ENCODE measurements at regions not wholly inside any gene's neighbourhood (a gene's known extent, or its start where the extent isn't known, plus 50 kb on each side); places are given as distances from the start of the nearest gene placed in this dataset.

GRCh38 chr14:28596391-28596790, 170.2 kb upstream of the FOXG1 start:
- H3F3A ChIP-seq (ENCODE audit: control insufficient read depth, insufficient read depth): no peaks in the 10 kb centered on the region
- TF ChIP-seq EZH2phosphoT487 (IDR thresholded peaks at IDR 0.05; ENCODE audit: borderline replicate concordance, low read length) (no peak), CTCF (IDR thresholded peaks at IDR 0.05; ENCODE audit: low read depth, low read length, poor library complexity, severe bottlenecking) (no peak)
- H3K4me1 ChIP-seq (ENCODE audit: control insufficient read depth, low read length): no peaks in the 10 kb centered on the region
- no peaks in the 10 kb centered on the region for H4K20me1 ChIP-seq (ENCODE audit: control insufficient read depth, insufficient read depth, low read depth, low read length)
- no peaks in the 10 kb centered on the region for H3K27me3 ChIP-seq (ENCODE audit: control insufficient read depth, low read length)
- H3K9me2 ChIP-seq (replicated peaks; ENCODE audit: control insufficient read depth, low read length): no peaks in the 10 kb centered on the region
- no peaks in the 10 kb centered on the region for H3K9me3 ChIP-seq (ENCODE audit: control insufficient read depth, insufficient read depth, low read length)
- no peaks in the 10 kb centered on the region for H3K79me2 ChIP-seq (ENCODE audit: control insufficient read depth, low read length)
- H3K4me3 ChIP-seq (ENCODE audit: low read length): no peak overlapping the region
- no peaks in the 10 kb centered on the region for H3K36me3 ChIP-seq (ENCODE audit: control insufficient read depth, low read length)
- H3K27ac ChIP-seq (ENCODE audit: low read depth, low read length): no peak overlapping the region
- no peak overlapping the region for H3K4me2 ChIP-seq (ENCODE audit: low read length)

DNA sequence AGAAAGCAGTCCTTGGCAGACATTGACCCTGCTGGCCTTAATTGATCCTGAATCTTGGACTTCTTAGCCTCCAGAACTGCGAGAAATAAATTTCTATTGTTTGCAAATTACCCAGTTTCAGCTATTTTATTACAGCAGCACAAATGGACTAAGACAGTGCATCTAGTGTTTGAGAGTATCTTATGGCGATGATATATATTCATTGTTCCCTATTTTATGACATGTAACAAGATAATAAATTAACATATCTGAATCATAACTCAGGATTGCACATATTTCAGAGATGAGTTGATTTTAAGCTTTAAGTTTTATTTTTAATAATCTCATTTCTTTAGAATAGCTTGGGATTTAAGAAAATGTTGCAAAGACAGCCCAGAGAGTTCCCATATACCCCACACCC, 167.4 kb upstream of the FOXG1 start:
- no peaks in the 10 kb centered on the region for H3K9me3 ChIP-seq (ENCODE audit: control insufficient read depth, insufficient read depth, low read length)
- no peaks in the 10 kb centered on the region for H4K20me1 ChIP-seq (ENCODE audit: control insufficient read depth, insufficient read depth, low read depth, low read length)
- no peaks in the 10 kb centered on the region for H3K9me2 ChIP-seq (replicated peaks; ENCODE audit: control insufficient read depth, low read length)
- H3K4me3 ChIP-seq (ENCODE audit: low read length): no peak overlapping the region
- no peak overlapping the region for H3K27ac ChIP-seq (ENCODE audit: low read depth, low read length)
- H3K36me3 ChIP-seq (ENCODE audit: control insufficient read depth, low read length): no peaks in the 10 kb centered on the region
- no peaks in the 10 kb centered on the region for H3F3A ChIP-seq (ENCODE audit: control insufficient read depth, insufficient read depth)
- H3K4me1 ChIP-seq (ENCODE audit: control insufficient read depth, low read length): no peaks in the 10 kb centered on the region
- no peaks in the 10 kb centered on the region for H3K79me2 ChIP-seq (ENCODE audit: control insufficient read depth, low read length)
- no peaks in the 10 kb centered on the region for H3K27me3 ChIP-seq (ENCODE audit: control insufficient read depth, low read length)
- TF ChIP-seq EZH2phosphoT487 (IDR thresholded peaks at IDR 0.05; ENCODE audit: borderline replicate concordance, low read length) (no peak), CTCF (IDR thresholded peaks at IDR 0.05; ENCODE audit: low read depth, low read length, poor library complexity, severe bottlenecking) (no peak)
- H3K4me2 ChIP-seq (ENCODE audit: low read length): no peak overlapping the region

DNA sequence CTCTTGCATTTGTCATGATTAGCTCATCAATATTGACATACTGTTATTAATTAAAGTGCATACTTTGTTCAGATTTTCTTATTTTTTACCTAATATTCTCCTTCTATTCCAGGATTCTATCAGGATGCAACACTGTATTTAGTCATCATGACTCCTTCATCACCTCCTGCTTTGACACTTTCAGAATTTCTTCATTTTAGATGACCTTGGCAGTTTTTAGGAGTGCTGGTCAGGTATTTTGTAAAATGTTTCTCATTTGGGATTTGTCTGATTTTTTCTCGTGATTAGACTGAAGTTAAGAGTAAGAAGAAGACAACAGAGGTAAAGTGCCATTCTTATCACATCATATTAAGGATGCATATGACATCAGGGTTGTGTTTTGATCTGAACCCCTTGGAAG, 167.0 kb upstream of the FOXG1 start:
- Histone ChIP-seq H3F3A (ENCODE audit: control insufficient read depth, insufficient read depth) (no peaks in the 10 kb centered on the region), H3K36me3 (ENCODE audit: control insufficient read depth, low read length) (no peaks in the 10 kb centered on the region), H3K4me3 (ENCODE audit: low read length) (no peak overlapping the region), H3K4me1 (ENCODE audit: control insufficient read depth, low read length) (no peaks in the 10 kb centered on the region), H3K4me2 (ENCODE audit: low read length) (no peak overlapping the region), H4K20me1 (ENCODE audit: control insufficient read depth, insufficient read depth, low read depth, low read length) (no peaks in the 10 kb centered on the region), H3K27ac (ENCODE audit: low read depth, low read length) (no peak overlapping the region), H3K9me2 (replicated peaks; ENCODE audit: control insufficient read depth, low read length) (no peaks in the 10 kb centered on the region), H3K79me2 (ENCODE audit: control insufficient read depth, low read length) (no peaks in the 10 kb centered on the region), H3K9me3 (ENCODE audit: control insufficient read depth, insufficient read depth, low read length) (no peaks in the 10 kb centered on the region), H3K27me3 (ENCODE audit: control insufficient read depth, low read length) (no peaks in the 10 kb centered on the region)
- TF ChIP-seq CTCF (IDR thresholded peaks at IDR 0.05; ENCODE audit: low read depth, low read length, poor library complexity, severe bottlenecking): no peak
- no peak for TF ChIP-seq EZH2phosphoT487 (IDR thresholded peaks at IDR 0.05; ENCODE audit: borderline replicate concordance, low read length)

- H4K20me1 ChIP-seq (ENCODE audit: control insufficient read depth, insufficient read depth, low read depth, low read length): no peaks in the 10 kb centered on the region
- no peak overlapping the region for H3K4me3 ChIP-seq (ENCODE audit: low read length)
- no peaks in the 10 kb centered on the region for H3K9me2 ChIP-seq (replicated peaks; ENCODE audit: control insufficient read depth, low read length)
- no peak overlapping the region for H3K27ac ChIP-seq (ENCODE audit: low read depth, low read length)
- H3K4me1 ChIP-seq (ENCODE audit: control insufficient read depth, low read length): no peaks in the 10 kb centered on the region
- TF ChIP-seq EZH2phosphoT487 (IDR thresholded peaks at IDR 0.05; ENCODE audit: borderline replicate concordance, low read length): no peak
- no peak for TF ChIP-seq CTCF (IDR thresholded peaks at IDR 0.05; ENCODE audit: low read depth, low read length, poor library complexity, severe bottlenecking)
- no peaks in the 10 kb centered on the region for H3K79me2 ChIP-seq (ENCODE audit: control insufficient read depth, low read length)
- no peaks in the 10 kb centered on the region for H3F3A ChIP-seq (ENCODE audit: control insufficient read depth, insufficient read depth)
- no peak overlapping the region for H3K4me2 ChIP-seq (ENCODE audit: low read length)
- H3K9me3 ChIP-seq (ENCODE audit: control insufficient read depth, insufficient read depth, low read length): no peaks in the 10 kb centered on the region
- no peaks in the 10 kb centered on the region for H3K27me3 ChIP-seq (ENCODE audit: control insufficient read depth, low read length)
- no peaks in the 10 kb centered on the region for H3K36me3 ChIP-seq (ENCODE audit: control insufficient read depth, low read length)
These were observed 163.0 kb upstream of the FOXG1 start for GRCh38 chr14:28603606-28604005.

Measured in DOHH2 (cell line).